Large intestine (tissue), 3 donors: ENCODE measurements at regions not wholly inside any gene's neighbourhood (a gene's known extent, or its start where the extent isn't known, plus 50 kb on each side); places are given as distances from the start of the nearest gene placed in this dataset.

ENCODE experiments used
- DNase-seq, 2 donors: peaks; one replicate each; pipeline versions ENCODE4 v3.0.0 to v3.0.0-alpha.2; 2013
- H3K27ac ChIP-seq: one replicate; pipeline ENCODE4 v1.5.1; 2013; ENCODE audit warnings: low read length
- H3K27me3 ChIP-seq: 2 replicates; pipeline ENCODE4 v1.6.1; 2013; ENCODE audit warnings: low read length; ENCODE audit not compliant: control insufficient read depth, insufficient read depth
- H3K36me3 ChIP-seq: 2 replicates; pipeline ENCODE4 v1.6.1; 2013; ENCODE audit warnings: low read length; ENCODE audit not compliant: control insufficient read depth, insufficient read depth
- H3K4me1 ChIP-seq: one replicate; pipeline ENCODE4 v1.6.1; 2013; ENCODE audit warnings: low read length; ENCODE audit not compliant: control insufficient read depth, insufficient read depth
- H3K4me3 ChIP-seq: one replicate; pipeline ENCODE4 v1.5.1; 2013; ENCODE audit warnings: low read length
- H3K9me3 ChIP-seq: one replicate; pipeline ENCODE4 v1.6.1; 2013; ENCODE audit warnings: mild to moderate bottlenecking, low read depth, low read length, moderate library complexity; ENCODE audit not compliant: control insufficient read depth
- WGBS: methylation state at CpG from one replicate; pipeline ENCODE4 v1.1.5; 2013; ENCODE audit warnings: low lambda C conversion rate; ENCODE audit not compliant: insufficient coverage; 5-methylcytosine and 5-hydroxymethylcytosine counted together

DNA sequence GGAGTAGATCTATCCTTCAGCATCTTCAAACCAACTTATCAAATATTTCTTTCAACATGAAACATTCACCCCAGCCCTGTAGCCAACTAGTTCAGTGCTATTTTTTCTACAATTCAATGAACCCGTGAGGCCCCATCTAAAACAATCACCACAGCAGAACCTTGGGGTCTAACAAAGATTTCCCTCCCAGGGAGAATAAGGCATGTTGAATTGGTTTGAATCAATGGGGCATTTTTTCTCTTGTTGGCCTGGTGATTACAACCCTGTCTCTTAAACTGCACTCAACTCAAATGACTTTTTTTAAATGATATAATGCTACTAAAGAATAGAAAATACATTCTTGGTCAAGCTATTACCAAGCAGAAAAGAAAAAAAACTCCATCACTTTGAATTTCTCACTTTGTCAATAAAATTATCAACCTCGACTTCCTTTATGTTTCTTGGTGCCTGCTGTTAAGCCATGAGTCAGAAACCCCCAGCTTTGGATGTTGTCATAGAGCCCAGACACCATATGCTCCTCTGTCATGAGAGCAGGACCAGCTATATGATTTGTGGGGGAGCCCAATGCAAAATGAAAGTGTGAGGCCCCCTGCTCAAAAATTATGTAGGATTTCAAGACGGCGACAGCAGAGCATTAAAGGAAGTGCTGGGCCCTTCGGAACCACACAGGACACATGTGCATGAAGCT, 282.4 kb downstream of the MEIS1 start:
- no peaks in the 10 kb centered on the region for H3K4me1 ChIP-seq
- H3K4me3 ChIP-seq = no peak overlapping the region
- H3K36me3 ChIP-seq = no peaks in the 10 kb centered on the region
- DNase-seq = no peak
- H3K9me3 ChIP-seq = no peaks in the 10 kb centered on the region
- no CpG with 5 or more reads among the region's 5 CpGs for WGBS
- no peaks in the 10 kb centered on the region for H3K27me3 ChIP-seq
- no peak overlapping the region for H3K27ac ChIP-seq

DNA sequence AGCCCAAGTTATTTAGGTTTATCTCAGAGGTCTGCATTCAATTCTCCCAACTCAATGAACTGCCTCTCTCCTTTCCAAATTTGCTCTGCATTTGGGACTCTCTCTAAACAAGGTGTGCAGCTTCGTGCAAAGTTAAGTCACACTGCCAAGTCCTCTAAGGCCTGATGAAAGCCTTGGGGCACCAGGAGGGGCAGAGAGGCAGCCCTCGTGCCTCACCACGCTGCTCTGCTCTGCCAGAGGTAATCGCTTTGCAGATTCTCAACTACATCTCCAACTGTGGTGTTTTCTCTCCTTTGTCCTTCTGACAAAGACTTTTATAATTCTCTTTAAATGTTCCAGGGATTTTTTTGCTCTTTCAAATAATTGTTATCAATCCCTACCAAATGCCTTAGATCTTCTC, 283.0 kb downstream of the MEIS1 start:
- no CpG with 5 or more reads among the region's 4 CpGs for WGBS
- DNase-seq = no peak

DNA sequence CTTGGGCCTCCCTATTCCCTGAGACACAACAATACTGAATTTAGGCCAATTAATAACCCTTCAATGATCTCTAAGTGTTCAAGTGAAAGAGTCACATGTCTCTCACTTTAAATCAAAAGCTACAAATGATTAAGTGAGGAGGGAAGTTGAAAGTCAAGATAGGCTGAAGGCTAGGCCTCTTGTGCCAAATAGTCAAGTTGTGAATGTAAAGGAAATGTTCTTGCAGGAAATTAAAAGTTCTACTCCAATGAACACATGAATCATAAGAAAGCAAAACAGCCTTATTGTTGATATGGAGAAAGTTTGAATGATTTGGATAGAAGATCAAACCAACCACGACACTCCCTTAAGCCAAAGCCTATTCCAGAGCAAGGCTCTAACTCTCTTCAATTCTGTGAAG, 286.9 kb downstream of the MEIS1 start:
- Histone ChIP-seq H3K4me1 (no peaks in the 10 kb centered on the region), H3K27ac (no peak overlapping the region), H3K9me3 (no peaks in the 10 kb centered on the region), H3K36me3 (no peaks in the 10 kb centered on the region), H3K4me3 (no peak overlapping the region), H3K27me3 (no peaks in the 10 kb centered on the region)
- no peak for DNase-seq
- WGBS = no CpG with 5 or more reads among the region's 1 CpG

More for the DNA sequence above, 283.0 kb downstream of the MEIS1 start:
- Histone ChIP-seq H3K9me3 (no peaks in the 10 kb centered on the region), H3K27ac (no peak overlapping the region), H3K36me3 (no peaks in the 10 kb centered on the region), H3K4me1 (no peaks in the 10 kb centered on the region), H3K27me3 (no peaks in the 10 kb centered on the region), H3K4me3 (no peak overlapping the region)

DNA sequence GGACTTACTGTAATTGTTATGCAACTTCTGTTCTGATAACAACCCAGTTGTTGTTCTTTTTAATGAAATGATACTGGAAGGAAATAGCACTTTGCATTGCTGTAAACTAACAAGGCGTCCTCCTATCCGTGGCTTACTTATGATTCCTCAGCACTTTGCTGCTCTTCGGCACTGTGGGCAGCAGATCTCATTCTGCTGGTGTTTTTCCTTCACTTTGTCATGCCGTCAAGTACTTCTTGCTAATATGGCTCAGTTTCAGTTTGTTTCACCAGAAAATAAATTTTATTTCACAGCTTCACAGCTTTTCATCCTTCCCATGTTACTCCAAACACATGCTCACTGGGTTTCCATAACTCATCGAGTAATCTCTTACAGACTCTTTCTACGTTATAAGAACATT, 289.3 kb downstream of the MEIS1 start:
- no peaks in the 10 kb centered on the region for H3K4me1 ChIP-seq
- H3K27ac ChIP-seq = no peak overlapping the region
- H3K9me3 ChIP-seq = no peaks in the 10 kb centered on the region
- no peak overlapping the region for H3K4me3 ChIP-seq
- H3K27me3 ChIP-seq = no peaks in the 10 kb centered on the region
- DNase-seq = no peak
- 100% methylated on average over 3 of the region's 6 CpGs for WGBS
- H3K36me3 ChIP-seq = no peaks in the 10 kb centered on the region

GRCh38 chr2:66729416-66730330, 294.7 kb downstream of the MEIS1 start:
- Histone ChIP-seq H3K9me3 (no peaks in the 10 kb centered on the region), H3K36me3 (no peaks in the 10 kb centered on the region), H3K4me1 (no peaks in the 10 kb centered on the region), H3K27ac (no peak overlapping the region), H3K27me3 (no peaks in the 10 kb centered on the region), H3K4me3 (no peak overlapping the region)
- WGBS = 60% methylated on average over 1 of the region's 6 CpGs
- DNase-seq = no peak

GRCh38 chr2:66730441-66730840, 295.5 kb downstream of the MEIS1 start:
- Histone ChIP-seq H3K4me3 (no peak overlapping the region), H3K9me3 (no peaks in the 10 kb centered on the region), H3K27me3 (no peaks in the 10 kb centered on the region), H3K27ac (no peak overlapping the region), H3K36me3 (no peaks in the 10 kb centered on the region), H3K4me1 (no peaks in the 10 kb centered on the region)
- 91% methylated on average over 4 of the region's 6 CpGs for WGBS
- no peak for DNase-seq

GRCh38 chr2:66733364-66733999, 298.6 kb downstream of the MEIS1 start:
- Histone ChIP-seq H3K27ac (peak overlapping the region; percentile 42), H3K9me3 (no peaks in the 10 kb centered on the region), H3K27me3 (no peaks in the 10 kb centered on the region), H3K4me1 (no peaks in the 10 kb centered on the region), H3K4me3 (no peak overlapping the region), H3K36me3 (no peaks in the 10 kb centered on the region)
- WGBS = 60% methylated on average over 3 of the region's 8 CpGs
- no peak for DNase-seq

DNA sequence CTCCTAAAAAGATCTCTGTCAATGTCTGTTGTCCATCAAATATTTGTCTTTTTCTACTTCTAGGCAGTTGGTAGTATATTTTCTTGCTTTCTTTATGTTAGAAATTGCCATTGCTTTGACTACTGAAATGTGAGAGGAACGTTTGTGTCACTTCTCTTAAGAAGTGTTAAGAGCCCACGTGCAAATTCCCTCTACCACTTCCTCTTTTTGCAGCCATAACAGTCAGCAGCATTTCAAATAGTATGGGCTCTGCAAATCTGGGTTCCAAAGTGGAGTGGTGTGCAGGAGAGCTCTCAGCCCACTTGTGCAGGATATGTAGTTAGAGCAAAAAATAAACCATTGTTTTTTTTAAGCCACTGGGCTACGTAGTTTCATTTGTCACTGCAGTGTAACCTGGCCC, 314.0 kb downstream of the MEIS1 start:
- Histone ChIP-seq H3K27ac (no peak overlapping the region), H3K9me3 (no peaks in the 10 kb centered on the region), H3K4me1 (no peaks in the 10 kb centered on the region), H3K36me3 (no peaks in the 10 kb centered on the region), H3K27me3 (peaks cover 6% of the 10 kb centered on the region), H3K4me3 (no peak overlapping the region)
- no peak for DNase-seq
- 60% methylated on average over 1 of the region's 3 CpGs for WGBS

- peak in 1 of 2 donors; percentile 4 for DNase-seq
- Histone ChIP-seq H3K4me3 (no peak overlapping the region), H3K36me3 (no peaks in the 10 kb centered on the region), H3K4me1 (no peaks in the 10 kb centered on the region), H3K27ac (no peak overlapping the region), H3K9me3 (no peaks in the 10 kb centered on the region), H3K27me3 (peaks cover 5% of the 10 kb centered on the region)
- WGBS = 100% methylated on average over 1 of the region's 1 CpG
Observed at GRCh38 chr2:66749566-66749965, 314.6 kb downstream of the MEIS1 start.

- no peak overlapping the region for H3K27ac ChIP-seq
- H3K4me3 ChIP-seq = no peak overlapping the region
- H3K9me3 ChIP-seq = no peaks in the 10 kb centered on the region
- no peaks in the 10 kb centered on the region for H3K27me3 ChIP-seq
- H3K4me1 ChIP-seq = no peaks in the 10 kb centered on the region
- no peak for DNase-seq
- no peaks in the 10 kb centered on the region for H3K36me3 ChIP-seq
- 86% methylated on average over 1 of the region's 1 CpG for WGBS
Observed at GRCh38 chr2:66753257-66753656, 318.3 kb downstream of the MEIS1 start.
